ENCODE measurements at regions not wholly inside any gene's neighbourhood (a gene's known extent, or its start where the extent isn't known, plus 50 kb on each side); places are given as distances from the start of the nearest gene placed in this dataset.
A peak's percentile ranks its signal among the peaks of the same experiment; 100 is the strongest.

GRCh38 chr18:22865354-22866116, 67.6 kb upstream of the RBBP8 start:
- no peak for TF ChIP-seq POU2F2 (IDR thresholded peaks at IDR 0.05; ENCODE audit: low read depth, low read length)
- no peak for TF ChIP-seq TAF1 (IDR thresholded peaks at IDR 0.05; ENCODE audit: low read depth, low read length)
- TF ChIP-seq PAX5 (IDR thresholded peaks at IDR 0.05; ENCODE audit: insufficient read depth, low read length, severe bottlenecking) = no peak
- TF ChIP-seq POLR2AphosphoS5 (IDR thresholded peaks at IDR 0.05; ENCODE audit: low read depth, low read length) = no peak
- no peak for TF ChIP-seq POLR2A (IDR thresholded peaks at IDR 0.05; ENCODE audit: low read depth, low read length)
- no peak for TF ChIP-seq SPI1 (IDR thresholded peaks at IDR 0.05; ENCODE audit: low read depth, low read length)
- DNase-seq (ENCODE audit: insufficient read length, low spot score) = no peak
- no peak for FAIRE-seq

DNA sequence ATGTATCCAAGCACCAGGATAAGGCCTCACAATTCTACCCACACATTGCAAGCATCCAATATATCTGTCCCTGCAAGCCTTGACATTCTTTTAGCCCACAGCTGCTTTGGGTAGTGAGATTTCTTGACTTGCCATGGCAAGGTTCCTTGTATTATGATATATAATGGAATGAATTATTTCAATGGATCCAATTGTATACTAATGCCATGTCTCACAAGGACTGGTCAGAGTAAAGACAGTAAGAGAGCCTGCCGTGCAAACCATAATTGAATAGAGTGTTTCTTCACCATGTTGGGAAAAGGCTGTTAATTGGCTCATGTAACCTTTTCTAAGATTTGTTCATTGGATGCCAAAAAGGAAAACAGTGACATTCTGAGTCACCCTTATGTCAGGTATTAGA, 64.3 kb upstream of the RBBP8 start:
- no peak for FAIRE-seq
- no peak for DNase-seq (ENCODE audit: insufficient read length, low spot score)
- TF ChIP-seq POLR2A (IDR thresholded peaks at IDR 0.05; ENCODE audit: low read depth, low read length) (no peak), POLR2AphosphoS5 (IDR thresholded peaks at IDR 0.05; ENCODE audit: low read depth, low read length) (no peak), SPI1 (IDR thresholded peaks at IDR 0.05; ENCODE audit: low read depth, low read length) (no peak), PAX5 (IDR thresholded peaks at IDR 0.05; ENCODE audit: insufficient read depth, low read length, severe bottlenecking) (no peak), POU2F2 (IDR thresholded peaks at IDR 0.05; ENCODE audit: low read depth, low read length) (no peak), TAF1 (IDR thresholded peaks at IDR 0.05; ENCODE audit: low read depth, low read length) (no peak)

GRCh38 chr18:22871809-22872525, 61.2 kb upstream of the RBBP8 start:
- no peak for FAIRE-seq
- TF ChIP-seq POU2F2 (IDR thresholded peaks at IDR 0.05; ENCODE audit: low read depth, low read length) (no peak), POLR2AphosphoS5 (IDR thresholded peaks at IDR 0.05; ENCODE audit: low read depth, low read length) (no peak), POLR2A (IDR thresholded peaks at IDR 0.05; ENCODE audit: low read depth, low read length) (no peak), SPI1 (IDR thresholded peaks at IDR 0.05; ENCODE audit: low read depth, low read length) (no peak), TAF1 (IDR thresholded peaks at IDR 0.05; ENCODE audit: low read depth, low read length) (no peak), PAX5 (IDR thresholded peaks at IDR 0.05; ENCODE audit: insufficient read depth, low read length, severe bottlenecking) (no peak)
- DNase-seq (ENCODE audit: insufficient read length, low spot score) = no peak

- TF ChIP-seq PAX5 (IDR thresholded peaks at IDR 0.05; ENCODE audit: insufficient read depth, low read length, severe bottlenecking) = no peak
- TF ChIP-seq POLR2A (IDR thresholded peaks at IDR 0.05; ENCODE audit: low read depth, low read length) = no peak
- TF ChIP-seq SPI1 (IDR thresholded peaks at IDR 0.05; ENCODE audit: low read depth, low read length) = 0 out of 2 replicates have a peak, but pooled peaks have one; percentile 4
- no peak for TF ChIP-seq TAF1 (IDR thresholded peaks at IDR 0.05; ENCODE audit: low read depth, low read length)
- FAIRE-seq = peak; percentile 35
- no peak for DNase-seq (ENCODE audit: insufficient read length, low spot score)
Observed at GRCh38 chr18:22872900-22873537, 60.1 kb upstream of the RBBP8 start.

DNA sequence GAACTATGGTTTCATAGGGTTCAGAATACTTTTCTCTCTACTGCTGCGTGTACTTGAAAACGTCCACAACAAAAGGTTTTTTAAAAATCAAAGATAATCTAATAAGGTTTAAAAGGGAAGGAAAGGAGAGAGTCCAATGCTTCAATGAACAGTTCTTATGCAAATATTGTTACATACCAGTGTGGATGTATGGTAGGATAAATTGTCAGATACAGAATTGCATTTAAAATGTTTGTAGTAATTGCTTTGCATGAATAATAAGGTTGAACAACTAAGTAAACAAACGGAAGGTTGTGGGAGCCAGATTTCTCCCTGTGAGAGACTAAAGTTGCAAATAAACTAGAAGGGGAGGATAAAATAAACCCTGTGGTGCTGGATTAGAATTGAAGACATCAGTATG, 53.8 kb upstream of the RBBP8 start:
- TF ChIP-seq PAX5 (IDR thresholded peaks at IDR 0.05; ENCODE audit: insufficient read depth, low read length, severe bottlenecking) (no peak), POLR2AphosphoS5 (IDR thresholded peaks at IDR 0.05; ENCODE audit: low read depth, low read length) (no peak), POLR2A (IDR thresholded peaks at IDR 0.05; ENCODE audit: low read depth, low read length) (no peak), POU2F2 (IDR thresholded peaks at IDR 0.05; ENCODE audit: low read depth, low read length) (no peak), TAF1 (IDR thresholded peaks at IDR 0.05; ENCODE audit: low read depth, low read length) (no peak), SPI1 (IDR thresholded peaks at IDR 0.05; ENCODE audit: low read depth, low read length) (no peak)
- DNase-seq (ENCODE audit: insufficient read length, low spot score) (no peak), FAIRE-seq (no peak)

- no peak for DNase-seq (ENCODE audit: insufficient read length, low spot score)
- no peak for FAIRE-seq
- TF ChIP-seq TAF1 (IDR thresholded peaks at IDR 0.05; ENCODE audit: low read depth, low read length) (no peak), SPI1 (IDR thresholded peaks at IDR 0.05; ENCODE audit: low read depth, low read length) (no peak), PAX5 (IDR thresholded peaks at IDR 0.05; ENCODE audit: insufficient read depth, low read length, severe bottlenecking) (no peak), POLR2A (IDR thresholded peaks at IDR 0.05; ENCODE audit: low read depth, low read length) (no peak), POU2F2 (IDR thresholded peaks at IDR 0.05; ENCODE audit: low read depth, low read length) (no peak), POLR2AphosphoS5 (IDR thresholded peaks at IDR 0.05; ENCODE audit: low read depth, low read length) (no peak)
Observed at GRCh38 chr18:22882084-22882483, 51.0 kb upstream of the RBBP8 start.

DNA sequence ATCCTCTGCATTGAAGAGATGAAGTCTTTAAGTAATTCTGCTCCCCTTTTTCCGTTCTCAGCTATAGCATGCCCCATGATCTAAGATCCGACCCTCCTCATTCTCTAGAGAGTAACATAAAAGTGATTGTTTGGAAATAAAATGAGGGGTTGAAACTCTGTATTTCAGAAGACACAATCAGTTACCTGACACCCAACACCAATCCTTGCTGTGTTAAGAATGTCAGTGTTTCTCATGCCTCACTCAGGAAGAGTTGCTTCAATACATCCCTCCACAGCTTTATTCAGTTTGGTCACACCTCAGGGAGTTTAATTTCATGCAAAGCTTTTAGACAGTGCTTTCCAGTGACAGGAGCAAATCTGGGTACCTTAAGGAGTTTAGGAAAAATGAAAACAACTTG, 49.9 kb upstream of the RBBP8 start:
- no peak for TF ChIP-seq POLR2AphosphoS5 (IDR thresholded peaks at IDR 0.05; ENCODE audit: low read depth, low read length)
- TF ChIP-seq TAF1 (IDR thresholded peaks at IDR 0.05; ENCODE audit: low read depth, low read length) = no peak
- TF ChIP-seq POU2F2 (IDR thresholded peaks at IDR 0.05; ENCODE audit: low read depth, low read length) = no peak
- TF ChIP-seq SPI1 (IDR thresholded peaks at IDR 0.05; ENCODE audit: low read depth, low read length) = no peak
- no peak for TF ChIP-seq PAX5 (IDR thresholded peaks at IDR 0.05; ENCODE audit: insufficient read depth, low read length, severe bottlenecking)
- no peak for TF ChIP-seq POLR2A (IDR thresholded peaks at IDR 0.05; ENCODE audit: low read depth, low read length)
- FAIRE-seq = no peak
- no peak for DNase-seq (ENCODE audit: insufficient read length, low spot score)
